NCI-H82 (cell line): ENCODE measurements at regions not wholly inside any gene's neighbourhood (a gene's known extent, or its start where the extent isn't known, plus 50 kb on each side); places are given as distances from the start of the nearest gene placed in this dataset.
"Not testable (repeated sequence)": the region's sequence is repeated elsewhere in the genome, so short reads cannot be mapped to it uniquely, and the experiment has no call there.

ENCODE experiments used
- DNase-seq: peaks from one replicate; lab custom pipeline; 2025; lab: John Stamatoyannopoulos, UW

DNA sequence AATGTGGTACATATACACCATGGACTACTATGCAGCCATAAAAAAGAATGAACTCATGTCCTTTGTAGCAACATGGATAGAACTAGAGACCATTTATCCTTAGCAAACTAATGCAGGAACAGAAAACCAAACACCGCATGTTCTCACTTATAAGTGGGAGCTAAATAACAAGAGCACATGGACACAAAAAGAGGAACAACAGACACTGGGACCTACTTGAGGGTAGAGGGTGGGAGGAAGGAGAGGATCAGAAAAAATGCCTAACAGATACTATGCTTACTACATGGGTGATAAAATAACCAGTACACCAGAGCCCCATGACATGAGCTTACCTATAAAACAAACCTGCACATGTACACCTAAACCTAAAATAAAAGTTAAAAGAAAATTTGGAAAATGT is 82.0 kb upstream of the ADRB2 start:
- not testable (repeated sequence) for DNase-seq

DNA sequence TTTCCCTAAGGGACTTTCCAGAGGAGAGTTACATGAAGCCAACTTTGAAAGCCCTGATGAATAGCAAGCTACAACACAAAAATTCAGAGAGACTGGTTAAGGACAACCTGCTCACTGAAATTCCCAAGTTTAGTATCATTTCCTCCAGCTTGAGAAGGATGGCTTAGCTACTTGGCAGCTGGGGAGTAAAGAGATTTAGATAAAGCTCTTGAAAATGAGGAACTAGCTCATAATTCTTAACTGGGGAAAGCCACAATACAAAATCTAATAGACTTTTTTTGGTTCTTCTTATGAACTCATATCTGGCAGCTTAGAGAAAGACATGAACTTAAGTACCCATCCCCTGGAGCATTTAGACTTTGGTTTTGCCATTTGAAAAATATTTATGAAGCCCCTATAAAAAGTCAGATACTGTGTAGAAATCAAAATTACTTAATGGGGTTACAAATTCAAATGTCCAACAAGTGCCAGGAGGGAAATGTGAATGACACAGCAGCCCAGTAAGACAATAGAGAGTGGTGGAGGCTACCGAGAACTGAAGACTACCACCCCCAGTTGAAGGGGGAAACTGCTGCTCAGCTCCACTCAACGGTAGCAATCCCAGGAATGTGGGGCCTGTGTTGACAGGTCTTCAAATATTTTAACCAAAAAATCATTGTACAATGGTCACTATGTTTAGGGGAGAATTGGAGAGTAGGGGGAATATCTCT is 79.4 kb upstream of the ADRB2 start:
- no peak for DNase-seq

DNA sequence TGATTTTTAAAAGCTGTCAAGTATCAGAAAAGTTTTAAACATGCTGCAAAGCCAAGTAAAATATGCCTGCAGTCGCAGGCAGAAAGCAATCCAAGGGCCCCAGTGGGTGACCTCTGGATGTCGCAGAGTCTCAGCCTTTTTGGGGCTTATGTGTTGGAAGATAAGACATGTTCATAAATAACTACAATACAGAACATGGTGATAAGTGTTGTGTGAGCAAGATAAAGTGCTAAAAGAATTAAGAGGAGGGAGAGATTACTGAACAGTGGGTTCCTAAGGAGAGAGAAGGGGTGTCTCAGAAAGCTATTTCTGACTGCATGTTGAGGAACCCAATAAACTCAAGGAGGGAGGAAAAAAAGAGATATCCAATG is 78.9 kb upstream of the ADRB2 start:
- no peak for DNase-seq

DNA sequence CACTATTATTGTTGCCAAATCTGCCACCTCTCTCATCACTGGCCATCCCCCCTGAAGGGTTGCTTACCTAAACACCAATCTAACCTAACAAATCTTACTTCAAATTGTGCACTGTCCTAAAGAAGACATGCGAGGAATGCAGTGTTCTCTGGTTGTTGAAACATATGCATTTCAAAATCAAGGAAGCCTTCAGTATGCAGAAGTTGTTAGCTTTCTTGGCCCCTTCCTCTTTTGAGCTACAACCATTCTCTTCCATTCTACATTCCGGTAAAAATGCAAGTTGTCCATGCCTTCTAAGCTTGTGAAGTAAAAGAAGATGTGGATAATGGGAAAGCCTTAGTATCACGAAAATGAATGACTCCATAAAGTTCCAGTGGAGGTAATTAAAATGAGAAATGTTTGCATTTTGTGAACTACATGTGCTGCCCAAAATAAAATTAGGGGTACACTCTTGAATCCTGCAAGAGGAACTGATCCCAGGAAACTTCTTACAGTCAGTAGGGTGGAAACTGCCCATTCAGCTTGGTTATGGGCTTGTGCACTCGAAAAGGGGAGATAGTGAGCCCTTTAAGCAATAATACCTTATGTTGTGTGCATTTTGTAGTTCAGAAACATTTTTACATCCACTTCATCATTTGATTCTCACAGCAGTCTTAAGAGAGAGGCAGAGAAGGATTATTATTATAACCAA is 77.6 kb upstream of the ADRB2 start:
- no peak for DNase-seq

DNA sequence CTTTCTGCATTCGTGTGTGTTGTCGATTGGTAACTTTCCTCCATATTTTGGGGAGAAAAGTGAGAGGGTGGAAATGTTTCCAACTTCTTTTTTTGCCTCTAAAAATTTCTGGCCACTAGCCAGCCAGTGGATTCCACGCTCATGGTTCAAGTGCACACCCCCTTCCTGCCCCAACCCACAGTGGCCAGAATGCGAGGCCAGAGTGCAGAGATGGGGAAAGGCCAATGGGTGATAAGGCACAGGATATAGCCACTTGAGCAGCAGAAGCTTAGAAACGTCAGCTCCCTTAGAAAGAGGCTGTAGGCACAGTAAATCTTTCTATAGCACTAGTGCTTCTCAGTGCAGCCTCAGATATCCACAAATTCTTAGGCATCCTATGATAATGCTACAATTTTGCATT is 75.8 kb upstream of the ADRB2 start:
- no peak for DNase-seq

DNA sequence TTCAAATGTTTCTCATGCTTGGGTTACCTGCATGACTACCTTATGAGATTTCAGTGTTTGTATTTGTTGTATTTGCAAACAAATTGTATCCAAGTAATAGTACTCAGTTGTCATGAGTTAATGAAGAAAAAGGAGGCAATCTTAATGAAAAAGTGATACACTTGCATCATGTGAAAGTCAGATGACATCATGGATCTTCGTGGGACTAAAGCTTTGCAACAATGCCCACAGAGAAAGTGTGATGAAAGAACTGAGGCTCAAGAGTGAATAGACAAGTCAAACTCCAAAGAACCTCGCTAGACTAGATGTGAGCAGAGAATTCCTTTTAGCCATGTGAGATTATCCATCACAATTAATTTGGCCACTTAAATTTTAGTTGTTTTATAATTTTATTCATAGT is 75.4 kb upstream of the ADRB2 start:
- DNase-seq: no peak

DNA sequence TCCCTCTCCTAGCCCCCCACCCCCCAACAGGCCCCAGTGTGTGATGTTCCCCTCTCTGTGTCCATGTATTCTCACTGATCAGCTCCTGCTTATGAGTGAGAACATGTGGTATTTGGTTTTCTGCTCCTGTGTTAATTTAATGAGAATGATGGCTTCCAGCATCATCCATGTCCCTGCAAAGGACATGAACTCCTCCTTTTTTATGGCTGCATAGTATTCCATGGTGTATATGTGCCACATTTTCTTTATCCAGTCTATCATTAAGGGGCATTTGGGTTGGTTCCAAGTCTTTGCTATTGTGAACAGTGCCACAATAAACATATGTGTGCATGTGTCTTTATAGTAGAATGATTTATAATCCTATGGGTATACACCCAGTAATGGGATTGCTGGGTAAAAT is 74.0 kb upstream of the ADRB2 start:
- DNase-seq: not testable (repeated sequence)

DNA sequence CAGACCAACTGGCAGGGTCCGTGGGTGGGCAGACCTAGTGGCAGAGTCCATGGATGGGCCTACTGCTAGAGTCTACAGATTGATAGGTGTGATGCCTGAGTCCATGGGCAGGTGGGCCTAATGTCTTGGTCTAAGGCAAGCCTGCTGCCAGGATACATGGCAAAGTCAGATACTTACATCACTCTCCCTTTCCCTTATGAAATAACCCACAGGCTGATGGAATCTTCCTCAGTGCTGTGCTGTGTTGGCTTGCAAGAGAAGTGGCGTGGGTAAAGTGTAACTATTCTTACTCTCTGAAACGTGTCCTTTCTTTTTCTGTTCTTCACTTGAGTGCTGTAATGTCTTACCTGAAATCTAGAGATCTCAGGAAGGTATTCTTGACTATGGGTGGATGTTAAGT is 67.3 kb upstream of the ADRB2 start:
- DNase-seq: no peak

DNA sequence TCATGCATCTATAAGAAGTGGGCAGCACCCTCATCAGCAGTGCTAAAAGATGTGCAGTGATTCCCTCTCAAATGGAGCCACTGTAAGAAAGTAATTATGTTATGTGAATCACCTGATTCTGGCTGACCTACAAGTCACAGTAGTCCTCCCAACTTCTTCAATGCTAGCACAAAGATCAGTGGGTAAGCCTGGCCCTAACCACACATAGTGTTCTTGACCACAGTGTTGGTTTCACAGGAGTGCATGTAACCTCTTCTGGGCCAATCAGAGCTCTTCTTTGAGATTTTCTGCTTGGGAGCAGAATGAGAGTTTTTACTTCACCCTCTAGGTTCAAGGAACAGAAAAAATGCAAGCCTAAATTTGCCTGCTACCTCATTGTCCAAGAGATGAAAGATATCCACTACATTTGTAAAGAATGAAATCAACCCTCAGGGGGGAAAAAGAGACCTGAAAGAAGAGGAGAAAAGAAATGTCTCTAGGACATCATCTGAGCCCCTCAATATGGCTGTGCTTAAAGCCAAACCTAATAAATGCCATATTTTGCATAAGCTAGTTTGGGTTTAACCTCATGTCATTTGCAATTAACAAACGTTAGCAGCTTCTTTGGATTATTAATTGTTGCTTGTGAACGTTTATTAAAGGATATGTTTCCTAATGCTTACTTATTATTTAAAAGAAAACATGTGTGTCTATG is 65.3 kb upstream of the ADRB2 start:
- no peak for DNase-seq

DNA sequence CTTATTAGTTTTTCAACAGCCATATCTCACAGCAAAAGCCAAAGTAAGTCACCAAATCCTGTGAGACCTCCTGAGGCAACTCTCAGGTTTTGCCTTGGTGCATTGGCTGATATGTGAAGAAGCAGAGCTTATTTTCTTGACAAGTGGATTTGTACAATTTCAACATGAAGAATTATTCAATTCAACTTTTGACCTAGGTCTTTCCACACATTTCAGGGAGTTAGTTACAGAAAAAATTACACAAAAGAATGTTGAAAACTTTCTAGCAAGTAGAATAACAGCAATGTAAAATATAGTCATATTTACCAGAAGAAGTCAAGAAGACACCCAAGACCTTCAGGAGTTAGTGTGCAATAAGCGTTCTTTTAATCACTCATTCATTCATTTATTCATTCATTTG is 62.4 kb upstream of the ADRB2 start:
- no peak for DNase-seq

DNA sequence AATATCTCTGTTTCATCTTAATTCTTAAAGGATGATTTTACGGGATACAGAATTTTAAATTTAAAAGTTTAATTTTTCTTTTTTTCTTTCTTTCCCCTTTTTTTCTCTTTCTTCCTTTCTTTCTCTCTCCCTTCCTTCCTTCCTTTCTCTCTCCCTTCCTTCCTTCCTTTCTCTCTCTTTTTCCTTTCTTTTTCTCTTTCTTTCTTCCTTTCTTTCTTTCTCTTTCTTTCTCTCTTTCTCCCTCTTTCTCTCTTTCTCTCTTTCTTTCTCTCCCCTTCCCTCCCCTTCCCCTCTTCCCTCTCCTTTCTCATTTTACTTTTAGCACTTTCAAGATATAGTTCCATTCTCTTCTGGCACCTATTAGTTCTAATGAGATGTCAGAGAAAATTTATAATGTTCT is 61.4 kb upstream of the ADRB2 start:
- DNase-seq: no peak

DNA sequence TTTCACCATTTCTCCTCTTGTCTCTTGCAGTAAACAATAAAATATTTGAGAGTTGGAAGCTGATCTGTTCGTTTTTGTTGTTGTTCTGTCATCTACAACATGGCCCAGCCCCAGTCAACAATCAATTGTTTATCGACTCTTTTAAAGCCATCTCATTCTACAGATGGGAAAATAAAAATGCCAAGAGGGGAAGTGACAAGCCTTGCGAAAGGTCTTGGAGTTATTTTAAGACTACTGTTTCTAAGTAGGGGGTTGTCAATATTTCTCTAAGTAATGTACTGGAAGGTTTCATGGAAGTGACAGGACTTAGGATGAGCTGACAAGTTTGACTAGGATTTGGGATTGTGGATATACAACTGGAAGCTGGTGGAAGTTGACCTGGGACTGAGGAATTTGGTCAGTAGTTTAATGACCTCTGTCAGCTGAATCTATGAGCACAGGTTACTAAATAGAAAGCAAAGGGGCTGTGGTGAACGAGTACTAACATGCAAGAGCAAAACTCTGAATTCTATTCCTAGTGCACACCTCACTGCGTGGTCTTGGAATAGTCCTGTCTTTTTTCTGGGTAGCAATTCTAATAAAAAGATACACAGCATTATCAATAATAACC is 57.5 kb upstream of the ADRB2 start:
- DNase-seq: no peak

DNA sequence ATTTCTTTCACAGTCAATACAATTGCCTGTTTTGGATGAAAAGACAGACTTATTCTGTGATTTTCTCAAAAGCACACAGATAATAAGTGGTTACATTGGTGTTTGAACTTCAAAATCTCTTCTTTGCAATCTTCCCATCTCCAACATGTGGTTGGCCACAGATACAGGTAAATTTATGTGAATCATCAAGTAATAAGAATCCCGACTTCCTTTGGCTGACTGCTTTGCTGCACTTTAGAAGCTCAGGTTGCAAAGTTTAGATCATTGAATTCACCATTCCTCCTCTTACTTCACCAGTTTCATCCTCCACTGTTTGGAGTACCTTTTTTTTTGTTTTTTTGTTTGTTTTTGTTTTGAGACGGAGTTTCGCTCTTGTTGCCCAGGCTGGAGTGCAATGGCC is 56.5 kb upstream of the ADRB2 start:
- no peak for DNase-seq

DNA sequence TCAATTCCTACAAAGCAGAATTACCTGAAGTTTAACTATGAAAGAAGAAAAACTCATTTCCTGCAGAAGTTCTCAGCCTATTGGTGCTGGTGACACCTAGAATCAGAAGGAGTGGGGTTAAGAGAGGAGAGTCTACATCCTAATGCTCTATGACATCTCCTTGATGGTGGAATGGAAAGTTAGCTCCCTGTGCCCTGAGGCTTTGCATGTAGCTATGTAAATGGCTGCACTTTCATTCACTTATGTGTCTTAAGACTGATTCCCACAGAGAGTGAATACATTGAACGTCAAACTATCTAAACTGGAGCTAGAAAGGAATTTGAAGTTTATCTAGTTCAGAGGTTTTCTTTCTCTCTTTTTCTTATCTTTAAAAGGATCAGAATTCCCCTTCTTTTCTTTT is 52.1 kb upstream of the ADRB2 start:
- DNase-seq: no peak

DNA sequence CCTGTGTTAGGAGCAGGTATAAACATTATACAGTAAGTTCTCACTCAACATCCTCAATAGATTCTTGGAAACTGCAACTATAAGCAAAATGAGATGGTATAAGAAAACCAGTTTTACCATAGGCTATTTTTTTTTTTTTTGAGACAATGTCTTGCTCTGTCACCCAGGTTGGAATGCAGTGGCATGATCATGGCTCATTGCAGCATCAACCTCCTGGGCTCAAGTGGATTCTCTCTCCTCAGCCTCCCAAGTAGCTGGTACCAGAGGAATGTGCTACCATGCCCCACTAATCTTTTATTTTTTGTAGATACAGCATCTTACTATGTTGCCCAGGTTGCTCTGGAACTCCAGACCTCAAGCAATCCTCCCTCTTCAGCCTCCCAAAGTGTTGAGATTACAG is 50.1 kb upstream of the ADRB2 start:
- no peak for DNase-seq
